ENCODE measurements at regions not wholly inside any gene's neighbourhood (a gene's known extent, or its start where the extent isn't known, plus 50 kb on each side); places are given as distances from the start of the nearest gene placed in this dataset.
A peak's percentile ranks its signal among the peaks of the same experiment; 100 is the strongest.

GRCh38 chr9:75365196-75365595, 276.9 kb downstream of the OSTF1 start:
- in situ Hi-C loops (cut with HindIII; ENCODE audit: low pct_ligation_motif_present, low sequenced_read_pairs): no loop called here
- no peaks in the 10 kb centered on the region for H3K27me3 ChIP-seq (replicated peaks)

GRCh38 chr9:75369989-75370388, 281.7 kb downstream of the OSTF1 start:
- DNase-seq: no peak
- in situ Hi-C loops (cut with HindIII; ENCODE audit: low pct_ligation_motif_present, low sequenced_read_pairs): no loop called here
- no peak overlapping the region for H3K27ac ChIP-seq
- no peak for TF ChIP-seq CTCF (IDR thresholded peaks at IDR 0.05; ENCODE audit: low read depth, low read length, missing control alignments)
- no peak overlapping the region for H3K4me3 ChIP-seq (ENCODE audit: low read depth, low read length)
- H3K36me3 ChIP-seq (replicated peaks): no peaks in the 10 kb centered on the region
- H3K27me3 ChIP-seq (replicated peaks): no peaks in the 10 kb centered on the region

More at GRCh38 chr9:75365196-75365595, 276.9 kb downstream of the OSTF1 start:
- no peaks in the 10 kb centered on the region for H3K36me3 ChIP-seq (replicated peaks)
- no peak for TF ChIP-seq CTCF (IDR thresholded peaks at IDR 0.05; ENCODE audit: low read depth, low read length, missing control alignments)
- no peak for DNase-seq
- no peak overlapping the region for H3K27ac ChIP-seq
- H3K4me3 ChIP-seq (ENCODE audit: low read depth, low read length): no peak overlapping the region

GRCh38 chr9:75372499-75373268, 284.4 kb downstream of the OSTF1 start:
- peak; percentile 36 for TF ChIP-seq CTCF (IDR thresholded peaks at IDR 0.05; ENCODE audit: low read depth, low read length, missing control alignments)
- in situ Hi-C loops (cut with HindIII; ENCODE audit: low pct_ligation_motif_present, low sequenced_read_pairs): no loop called here
- H3K36me3 ChIP-seq (replicated peaks): no peaks in the 10 kb centered on the region

GRCh38 chr9:75376680-75377254, 288.5 kb downstream of the OSTF1 start:
- H3K27me3 ChIP-seq (replicated peaks): no peaks in the 10 kb centered on the region
- no peaks in the 10 kb centered on the region for H3K36me3 ChIP-seq (replicated peaks)
- in situ Hi-C loops (cut with HindIII; ENCODE audit: low pct_ligation_motif_present, low sequenced_read_pairs): no loop called here
- no peak overlapping the region for H3K27ac ChIP-seq
- no peak overlapping the region for H3K4me3 ChIP-seq (ENCODE audit: low read depth, low read length)
- no peak for TF ChIP-seq CTCF (IDR thresholded peaks at IDR 0.05; ENCODE audit: low read depth, low read length, missing control alignments)
- no peak for DNase-seq

More at GRCh38 chr9:75372499-75373268, 284.4 kb downstream of the OSTF1 start:
- DNase-seq: peak; percentile 39
- Histone ChIP-seq H3K27me3 (replicated peaks) (no peaks in the 10 kb centered on the region), H3K27ac (no peak overlapping the region), H3K4me3 (ENCODE audit: low read depth, low read length) (no peak overlapping the region)

- H3K4me3 ChIP-seq (ENCODE audit: low read depth, low read length): no peak overlapping the region
- no peaks in the 10 kb centered on the region for H3K36me3 ChIP-seq (replicated peaks)
- no peak for TF ChIP-seq CTCF (IDR thresholded peaks at IDR 0.05; ENCODE audit: low read depth, low read length, missing control alignments)
- no peaks in the 10 kb centered on the region for H3K27me3 ChIP-seq (replicated peaks)
- peak; percentile 88 for DNase-seq
- H3K27ac ChIP-seq: no peak overlapping the region
- in situ Hi-C loops (cut with HindIII; ENCODE audit: low pct_ligation_motif_present, low sequenced_read_pairs): no loop called here
These were observed 289.7 kb downstream of the OSTF1 start for GRCh38 chr9:75378036-75378435.

Measured in brain microvascular endothelial cell (primary cell).